RWPE2 (cell line): ENCODE measurements at regions not wholly inside any gene's neighbourhood (a gene's known extent, or its start where the extent isn't known, plus 50 kb on each side); places are given as distances from the start of the nearest gene placed in this dataset.
A peak's percentile ranks its signal among the peaks of the same experiment; 100 is the strongest.

Experiments used
- ATAC-seq: fragments of 200-7000 bp; cut with Tn5 transposase; 3 replicates; pipeline ENCODE4 v1.9.1; 2021; ENCODE audit warnings: low read depth
- DNase-seq: peaks from one replicate; pipeline ENCODE4 v3.0.0-alpha.2; 2020; ENCODE audit warnings: low spot score
- H3K27ac ChIP-seq: fragments of 450-650 bp; 2 replicates; pipeline ENCODE4 v1.5.1; 2017; ENCODE audit warnings: mild to moderate bottlenecking; ENCODE audit not compliant: poor library complexity, severe bottlenecking
- H3K27me3 ChIP-seq: fragments of 250-450 bp; sonication (Bioruptor Pico); 2 replicates; pipeline ENCODE4 v1.5.1; 2021; ENCODE audit warnings: mild to moderate bottlenecking, moderate library complexity; ENCODE audit not compliant: insufficient read depth, poor library complexity, severe bottlenecking
- H3K36me3 ChIP-seq: fragments of 250-450 bp; sonication (Bioruptor Pico); 2 replicates; pipeline ENCODE4 v1.5.1; 2020; ENCODE audit warnings: low read depth, mild to moderate bottlenecking, moderate library complexity
- H3K4me1 ChIP-seq: fragments of 250-450 bp; sonication (Bioruptor Pico); 2 replicates; pipeline ENCODE4 v1.5.1; 2021; ENCODE audit warnings: mild to moderate bottlenecking, moderate library complexity; ENCODE audit not compliant: insufficient read depth, poor library complexity, severe bottlenecking
- H3K4me3 ChIP-seq: fragments of 250-450 bp; sonication (Bioruptor Pico); 2 replicates; pipeline ENCODE4 v1.5.1; 2021; ENCODE audit warnings: mild to moderate bottlenecking, moderate library complexity; ENCODE audit not compliant: severe bottlenecking
- H3K9me3 ChIP-seq: fragments of 250-450 bp; sonication (Bioruptor Pico); 2 replicates; pipeline ENCODE4 v1.5.1; 2021; ENCODE audit warnings: mild to moderate bottlenecking, moderate library complexity; ENCODE audit not compliant: severe bottlenecking
- CTCF ChIP-seq: fragments of 450-650 bp; IDR thresholded peaks from one replicate; pipeline ENCODE4 v1.5.1; 2017; ENCODE audit warnings: mild to moderate bottlenecking, moderate library complexity; ENCODE audit not compliant: poor library complexity, severe bottlenecking

DNA sequence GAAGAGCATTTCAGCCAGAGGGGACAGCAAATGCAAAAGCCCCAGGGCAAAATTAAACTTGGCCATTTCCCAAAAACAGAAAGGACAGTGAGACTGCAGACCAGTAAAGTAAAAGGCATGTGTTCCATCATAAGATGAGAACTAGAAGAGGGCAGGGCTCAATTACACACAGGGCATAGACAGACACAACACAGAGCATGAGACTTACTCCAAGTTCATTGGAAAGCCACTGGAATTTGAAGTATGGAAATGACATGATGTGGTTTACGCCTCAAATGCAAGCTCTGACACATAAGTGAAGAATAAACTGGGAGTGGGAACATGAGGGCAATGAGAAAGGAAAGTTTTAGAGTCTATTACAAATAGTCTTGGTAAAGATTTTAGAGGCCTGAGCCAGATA is 446.6 kb upstream of the GRIA1 start:
- H3K27me3 ChIP-seq: no peaks in the 10 kb centered on the region
- no peaks in the 10 kb centered on the region for H3K36me3 ChIP-seq
- no peaks in the 10 kb centered on the region for H3K9me3 ChIP-seq
- peaks cover 13% of the 10 kb centered on the region for H3K4me1 ChIP-seq
- DNase-seq: no peak
- peak overlapping the region; percentile 13 for H3K27ac ChIP-seq
- no peak for TF ChIP-seq CTCF
- peak; percentile 95 for ATAC-seq
- H3K4me3 ChIP-seq: no peak overlapping the region

DNA sequence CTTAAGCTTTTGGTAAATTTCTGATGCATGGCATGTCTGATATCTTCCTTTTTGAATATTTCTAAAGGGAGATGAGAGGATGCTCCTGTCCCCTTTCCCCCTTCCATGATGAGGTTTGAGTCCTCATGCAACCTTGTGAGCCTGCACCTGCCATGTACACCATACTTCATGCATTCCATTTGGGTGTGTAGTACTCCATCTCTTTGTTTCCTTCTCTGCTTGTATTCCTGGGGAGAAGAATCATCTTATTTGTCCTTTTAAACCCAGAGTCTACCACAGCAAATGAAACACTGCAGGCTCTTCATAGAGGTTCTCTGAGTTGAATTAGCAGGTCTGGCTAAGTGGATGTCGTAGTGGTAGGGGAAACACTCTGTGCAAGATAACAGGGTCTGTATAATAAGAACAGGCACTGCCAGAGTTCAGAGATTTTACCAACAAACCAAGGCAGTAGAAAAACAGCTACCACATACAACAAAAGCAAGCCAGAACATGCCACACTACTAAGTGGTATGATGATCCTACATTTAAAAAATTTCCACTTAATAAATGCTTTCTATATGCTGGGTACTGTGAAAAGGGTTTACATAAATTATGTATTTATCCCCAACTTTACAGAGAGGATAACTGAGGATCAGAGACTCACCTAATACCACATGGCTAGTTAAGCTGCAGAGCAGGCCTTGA is 439.8 kb upstream of the GRIA1 start:
- Histone ChIP-seq H3K4me1 (peaks cover 2% of the 10 kb centered on the region), H3K36me3 (no peaks in the 10 kb centered on the region), H3K27me3 (no peaks in the 10 kb centered on the region), H3K9me3 (no peaks in the 10 kb centered on the region), H3K27ac (no peak overlapping the region), H3K4me3 (no peak overlapping the region)
- DNase-seq (no peak), ATAC-seq (peak; percentile 63)
- TF ChIP-seq CTCF: no peak

DNA sequence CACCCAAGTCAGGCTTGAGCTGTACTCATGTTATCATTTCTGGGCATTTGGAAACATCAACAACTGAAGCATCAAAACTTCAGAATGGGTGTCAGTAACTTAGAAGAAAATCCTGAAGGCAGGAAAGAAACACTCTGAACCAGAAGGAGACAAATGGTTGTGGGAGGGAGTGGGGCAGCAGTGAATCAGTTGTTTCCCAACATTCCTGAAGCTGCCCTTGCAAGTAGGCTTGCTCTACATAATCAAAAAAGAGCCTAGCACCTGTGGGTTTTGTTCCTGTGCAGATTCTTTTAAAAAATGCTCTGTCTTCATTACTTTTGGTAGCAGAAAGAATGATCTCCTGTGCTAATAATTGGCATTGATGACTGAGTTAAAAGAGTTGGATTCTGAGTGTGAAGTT is 424.2 kb upstream of the GRIA1 start:
- Histone ChIP-seq H3K27ac (no peak overlapping the region), H3K9me3 (no peaks in the 10 kb centered on the region), H3K27me3 (no peaks in the 10 kb centered on the region), H3K4me1 (no peaks in the 10 kb centered on the region), H3K4me3 (no peak overlapping the region), H3K36me3 (no peaks in the 10 kb centered on the region)
- ATAC-seq: 0 out of 3 replicates have a peak, but pooled peaks have one; percentile 38
- DNase-seq: no peak
- no peak for TF ChIP-seq CTCF

GRCh38 chr5:153067869-153068268 is 422.6 kb upstream of the GRIA1 start:
- Histone ChIP-seq H3K4me1 (no peaks in the 10 kb centered on the region), H3K27ac (no peak overlapping the region), H3K27me3 (no peaks in the 10 kb centered on the region), H3K4me3 (no peak overlapping the region), H3K9me3 (no peaks in the 10 kb centered on the region), H3K36me3 (no peaks in the 10 kb centered on the region)
- DNase-seq: no peak
- ATAC-seq: no peak
- no peak for TF ChIP-seq CTCF

DNA sequence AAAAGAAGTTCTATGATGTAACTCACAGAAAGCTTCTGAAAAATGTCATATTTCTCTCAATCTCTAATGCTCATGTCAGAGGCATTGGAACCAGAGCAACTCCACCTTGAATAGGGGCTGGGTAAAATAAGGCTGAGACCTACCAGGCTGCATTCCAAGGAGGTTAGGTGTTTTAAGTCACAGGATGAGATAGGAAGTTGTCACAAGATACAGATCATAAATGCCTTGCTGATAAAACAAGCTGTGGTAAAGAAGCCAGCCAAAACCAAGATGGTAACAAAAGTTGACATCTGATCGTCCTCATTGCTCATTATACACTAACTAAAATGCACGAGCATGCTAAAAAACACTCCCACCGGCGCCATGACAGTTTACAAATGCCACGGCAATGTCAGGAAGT is 411.1 kb upstream of the GRIA1 start:
- Histone ChIP-seq H3K36me3 (no peaks in the 10 kb centered on the region), H3K4me1 (peaks cover 31% of the 10 kb centered on the region), H3K27ac (peak overlapping the region; percentile 43), H3K27me3 (no peaks in the 10 kb centered on the region), H3K4me3 (no peak overlapping the region), H3K9me3 (no peaks in the 10 kb centered on the region)
- no peak for TF ChIP-seq CTCF
- ATAC-seq (peak; percentile 54), DNase-seq (no peak)
